ENCODE measurements at regions not wholly inside any gene's neighbourhood (a gene's known extent, or its start where the extent isn't known, plus 50 kb on each side); places are given as distances from the start of the nearest gene placed in this dataset.

DNA sequence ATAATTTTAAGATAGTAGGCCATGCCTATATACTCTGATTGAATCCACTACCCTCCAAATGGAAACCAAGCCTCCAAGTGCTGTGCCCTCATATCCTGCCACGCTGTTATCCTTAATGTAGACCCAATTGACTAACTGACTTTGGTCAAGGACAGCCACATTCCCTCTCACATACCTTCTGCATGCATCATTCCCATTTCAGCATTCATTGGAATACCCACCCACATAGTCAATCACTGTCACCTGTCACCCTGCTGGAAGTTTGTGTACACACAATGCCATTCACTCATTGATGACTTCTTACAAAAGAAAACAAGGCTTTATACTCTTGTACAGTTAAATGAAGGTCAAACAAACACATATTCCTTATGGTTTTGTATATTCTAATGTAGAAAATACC lies 221.1 kb upstream of the PBX1 start:
- no TSS peak for BruUV-seq (replicated peaks)
- H3K27me3 ChIP-seq (replicated peaks; ENCODE audit: insufficient read depth, low read depth, low read length, poor library complexity), result no peaks in the 10 kb centered on the region
- H3K4me1 ChIP-seq (ENCODE audit: insufficient read depth, low read length, poor library complexity, severe bottlenecking), result no peaks in the 10 kb centered on the region
- H3K27ac ChIP-seq (ENCODE audit: low read depth, low read length, poor library complexity, severe bottlenecking), result no peak overlapping the region
- no peak for TF ChIP-seq EZH2 (IDR thresholded peaks at IDR 0.05; ENCODE audit: borderline replicate concordance, low read depth, low read length, poor library complexity, severe bottlenecking)
- DNase-seq (ENCODE audit: low spot score), result no peak
- ChIA-PET CTCF (no interaction called here), POLR2A (ENCODE audit: low non-redundant PET) (interaction anchor here (0.7 kb wide), 1 partner anchor 17 kb away, joined by 3 read pairs; no protein-coding TSS in a partner anchor)
- intact Hi-C loops (cut with micrococcal nuclease; ENCODE audit: unreplicated experiment), result no loop called here
- H3K4me3 ChIP-seq (ENCODE audit: low read depth, low read length, poor library complexity, severe bottlenecking), result no peak overlapping the region
- H3K9me3 ChIP-seq (ENCODE audit: low read depth, low read length, poor library complexity, severe bottlenecking), result no peaks in the 10 kb centered on the region
- no peaks in the 10 kb centered on the region for H3K36me3 ChIP-seq (ENCODE audit: insufficient read depth, low read length, poor library complexity, severe bottlenecking)

DNA sequence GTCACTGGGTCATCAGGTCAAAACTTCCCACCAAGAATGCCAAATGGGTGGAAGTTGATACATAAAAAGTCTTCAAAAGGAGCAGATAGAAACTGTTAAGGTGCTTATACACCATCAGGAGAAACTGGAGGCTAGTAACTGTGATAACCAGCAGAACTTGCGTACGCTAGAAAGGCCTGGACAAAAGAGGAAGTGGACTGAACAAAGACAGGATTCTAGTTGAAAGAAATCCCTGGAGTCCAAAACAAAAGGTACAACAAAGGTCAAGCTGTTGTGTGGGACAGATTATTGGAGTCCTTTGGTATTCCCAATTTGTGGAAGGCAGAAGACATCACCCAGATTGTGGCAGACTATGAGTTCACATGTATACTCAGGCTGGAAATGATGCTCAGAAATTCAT lies 215.8 kb upstream of the PBX1 start:
- intact Hi-C loops (cut with micrococcal nuclease; ENCODE audit: unreplicated experiment), result no loop called here
- BruUV-seq (replicated peaks), result no TSS peak
- no peak overlapping the region for H3K4me3 ChIP-seq (ENCODE audit: low read depth, low read length, poor library complexity, severe bottlenecking)
- no peaks in the 10 kb centered on the region for H3K27me3 ChIP-seq (replicated peaks; ENCODE audit: insufficient read depth, low read depth, low read length, poor library complexity)
- ChIA-PET CTCF (no interaction called here), POLR2A (ENCODE audit: low non-redundant PET) (no interaction called here)
- no peak for TF ChIP-seq EZH2 (IDR thresholded peaks at IDR 0.05; ENCODE audit: borderline replicate concordance, low read depth, low read length, poor library complexity, severe bottlenecking)
- TF ChIP-seq, protein P1, sequence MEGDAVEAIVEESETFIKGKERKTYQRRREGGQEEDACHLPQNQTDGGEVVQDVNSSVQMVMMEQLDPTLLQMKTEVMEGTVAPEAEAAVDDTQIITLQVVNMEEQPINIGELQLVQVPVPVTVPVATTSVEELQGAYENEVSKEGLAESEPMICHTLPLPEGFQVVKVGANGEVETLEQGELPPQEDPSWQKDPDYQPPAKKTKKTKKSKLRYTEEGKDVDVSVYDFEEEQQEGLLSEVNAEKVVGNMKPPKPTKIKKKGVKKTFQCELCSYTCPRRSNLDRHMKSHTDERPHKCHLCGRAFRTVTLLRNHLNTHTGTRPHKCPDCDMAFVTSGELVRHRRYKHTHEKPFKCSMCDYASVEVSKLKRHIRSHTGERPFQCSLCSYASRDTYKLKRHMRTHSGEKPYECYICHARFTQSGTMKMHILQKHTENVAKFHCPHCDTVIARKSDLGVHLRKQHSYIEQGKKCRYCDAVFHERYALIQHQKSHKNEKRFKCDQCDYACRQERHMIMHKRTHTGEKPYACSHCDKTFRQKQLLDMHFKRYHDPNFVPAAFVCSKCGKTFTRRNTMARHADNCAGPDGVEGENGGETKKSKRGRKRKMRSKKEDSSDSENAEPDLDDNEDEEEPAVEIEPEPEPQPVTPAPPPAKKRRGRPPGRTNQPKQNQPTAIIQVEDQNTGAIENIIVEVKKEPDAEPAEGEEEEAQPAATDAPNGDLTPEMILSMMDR (conservative IDR thresholded peaks at IDR 0.05; ENCODE audit: low read depth, low read length), result no peak
- H3K36me3 ChIP-seq (ENCODE audit: insufficient read depth, low read length, poor library complexity, severe bottlenecking), result no peaks in the 10 kb centered on the region
- H3K4me1 ChIP-seq (ENCODE audit: insufficient read depth, low read length, poor library complexity, severe bottlenecking), result no peaks in the 10 kb centered on the region
- DNase-seq (ENCODE audit: low spot score), result no peak
- no peaks in the 10 kb centered on the region for H3K9me3 ChIP-seq (ENCODE audit: low read depth, low read length, poor library complexity, severe bottlenecking)
- H3K27ac ChIP-seq (ENCODE audit: low read depth, low read length, poor library complexity, severe bottlenecking), result no peak overlapping the region

DNA sequence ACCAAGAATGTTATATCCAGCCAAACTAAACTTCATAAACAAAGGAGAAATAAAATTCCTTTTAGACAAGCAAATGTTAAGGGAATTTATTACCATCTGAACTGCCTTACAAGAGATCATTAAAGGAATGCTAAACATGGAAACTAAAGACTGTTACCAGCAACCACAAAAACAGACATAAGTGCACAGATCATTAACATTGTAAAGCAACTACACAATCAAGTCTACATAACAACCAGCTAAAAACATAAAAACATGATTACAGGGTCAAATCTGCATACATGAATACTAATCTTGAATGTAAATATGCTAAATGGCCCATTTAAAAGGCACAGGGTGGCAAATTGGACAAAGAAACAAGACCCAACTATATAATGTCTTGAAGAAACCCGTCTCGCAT lies 211.0 kb upstream of the PBX1 start:
- no peak overlapping the region for H3K4me3 ChIP-seq (ENCODE audit: low read depth, low read length, poor library complexity, severe bottlenecking)
- ChIA-PET CTCF (no interaction called here), POLR2A (ENCODE audit: low non-redundant PET) (no interaction called here)
- BruUV-seq (replicated peaks), result no TSS peak
- H3K36me3 ChIP-seq (ENCODE audit: insufficient read depth, low read length, poor library complexity, severe bottlenecking), result no peaks in the 10 kb centered on the region
- no peak overlapping the region for H3K27ac ChIP-seq (ENCODE audit: low read depth, low read length, poor library complexity, severe bottlenecking)
- H3K27me3 ChIP-seq (replicated peaks; ENCODE audit: insufficient read depth, low read depth, low read length, poor library complexity), result no peaks in the 10 kb centered on the region
- H3K9me3 ChIP-seq (ENCODE audit: low read depth, low read length, poor library complexity, severe bottlenecking), result peaks cover 11% of the 10 kb centered on the region
- no peak for TF ChIP-seq EZH2 (IDR thresholded peaks at IDR 0.05; ENCODE audit: borderline replicate concordance, low read depth, low read length, poor library complexity, severe bottlenecking)
- TF ChIP-seq, protein P1 (conservative IDR thresholded peaks at IDR 0.05; ENCODE audit: low read depth, low read length), result no peak
- no peak for DNase-seq (ENCODE audit: low spot score)
- no peaks in the 10 kb centered on the region for H3K4me1 ChIP-seq (ENCODE audit: insufficient read depth, low read length, poor library complexity, severe bottlenecking)
- intact Hi-C loops (cut with micrococcal nuclease; ENCODE audit: unreplicated experiment), result no loop called here

DNA sequence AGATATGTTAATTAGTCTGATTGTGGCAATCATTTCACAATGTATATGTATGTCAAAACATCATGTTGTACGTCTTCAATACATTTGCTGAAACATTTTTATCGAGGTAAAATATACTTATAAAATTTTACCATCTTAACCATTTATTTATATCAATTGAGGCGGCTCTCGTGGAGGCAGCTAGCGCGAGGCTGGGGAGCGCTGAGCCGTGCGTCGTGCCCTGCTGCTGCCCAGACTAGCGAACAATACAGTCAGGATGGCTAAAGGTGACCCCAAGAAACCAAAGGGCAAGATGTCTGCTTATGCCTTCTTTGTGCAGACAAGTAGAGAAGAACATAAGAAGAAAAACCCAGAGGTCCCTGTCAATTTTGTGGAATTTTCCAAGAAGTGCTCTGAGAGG lies 202.5 kb upstream of the PBX1 start:
- Histone ChIP-seq H3K36me3 (ENCODE audit: insufficient read depth, low read length, poor library complexity, severe bottlenecking) (no peaks in the 10 kb centered on the region), H3K9me3 (ENCODE audit: low read depth, low read length, poor library complexity, severe bottlenecking) (no peaks in the 10 kb centered on the region), H3K27ac (ENCODE audit: low read depth, low read length, poor library complexity, severe bottlenecking) (no peak overlapping the region), H3K4me3 (ENCODE audit: low read depth, low read length, poor library complexity, severe bottlenecking) (no peak overlapping the region), H3K27me3 (replicated peaks; ENCODE audit: insufficient read depth, low read depth, low read length, poor library complexity) (no peaks in the 10 kb centered on the region), H3K4me1 (ENCODE audit: insufficient read depth, low read length, poor library complexity, severe bottlenecking) (no peaks in the 10 kb centered on the region)
- BruUV-seq (replicated peaks), result no TSS peak
- no peak for TF ChIP-seq EZH2 (IDR thresholded peaks at IDR 0.05; ENCODE audit: borderline replicate concordance, low read depth, low read length, poor library complexity, severe bottlenecking)
- TF ChIP-seq, protein P1 (conservative IDR thresholded peaks at IDR 0.05; ENCODE audit: low read depth, low read length), result no peak
- CTCF ChIA-PET, result no interaction called here
- intact Hi-C loops (cut with micrococcal nuclease; ENCODE audit: unreplicated experiment), result no loop called here
- no peak for DNase-seq (ENCODE audit: low spot score)
- POLR2A ChIA-PET (ENCODE audit: low non-redundant PET), result no interaction called here
